ENCODE measurements at regions not wholly inside any gene's neighbourhood (a gene's known extent, or its start where the extent isn't known, plus 50 kb on each side); places are given as distances from the start of the nearest gene placed in this dataset.

GRCh38 chr1:4263699-4264098, 363.6 kb upstream of the C1orf174 start:
- TF ChIP-seq POLR2AphosphoS5 (IDR thresholded peaks at IDR 0.05; ENCODE audit: low read depth, low read length) (no peak), SIN3A (IDR thresholded peaks at IDR 0.05; ENCODE audit: borderline replicate concordance, insufficient read depth, low read depth, low read length) (no peak)

Data from Panc1 (cell line).